Loucy (cell line): ENCODE measurements at regions not wholly inside any gene's neighbourhood (a gene's known extent, or its start where the extent isn't known, plus 50 kb on each side); places are given as distances from the start of the nearest gene placed in this dataset.

Experiments used
- H2AFZ ChIP-seq: fragments of 200-600 bp; sonication (generic); 2 replicates; pipeline ENCODE4 v1.6.0; 2016; ENCODE audit warnings: antibody characterized with exemption, mild to moderate bottlenecking, low read length, moderate library complexity
- H3F3A ChIP-seq: fragments of 200-600 bp; 2 replicates; pipeline ENCODE4 v1.6.0; 2016; ENCODE audit warnings: antibody characterized with exemption, low read depth, mild to moderate bottlenecking
- H3K27me3 ChIP-seq: fragments of 200-600 bp; sonication (generic); 2 replicates; pipeline ENCODE4 v1.6.1; 2014; ENCODE audit warnings: low read length, mild to moderate bottlenecking; ENCODE audit not compliant: insufficient read depth, poor library complexity, severe bottlenecking
- H3K36me3 ChIP-seq: fragments of 200-600 bp; sonication (generic); 2 replicates; pipeline ENCODE4 v1.6.1; 2016; ENCODE audit warnings: low read length; ENCODE audit not compliant: insufficient read depth
- H3K4me1 ChIP-seq: fragments of 200-600 bp; sonication (generic); 2 replicates; pipeline ENCODE4 v1.5.1; 2014; ENCODE audit warnings: low read length, mild to moderate bottlenecking; ENCODE audit not compliant: insufficient read depth, poor library complexity, severe bottlenecking
- H3K4me2 ChIP-seq: fragments of 200-600 bp; sonication (generic); 2 replicates; pipeline ENCODE4 v1.6.0; 2014; ENCODE audit warnings: antibody characterized with exemption, low read length, low read depth, mild to moderate bottlenecking; ENCODE audit not compliant: poor library complexity, severe bottlenecking
- H3K4me3 ChIP-seq: fragments of 200-600 bp; sonication (generic); 2 replicates; pipeline ENCODE4 v1.5.1; 2014; ENCODE audit warnings: low read length, mild to moderate bottlenecking, mixed read lengths; ENCODE audit not compliant: poor library complexity, severe bottlenecking
- H3K79me2 ChIP-seq: fragments of 200-600 bp; sonication (generic); 2 replicates; pipeline ENCODE4 v1.6.1; 2014; ENCODE audit warnings: low read length; ENCODE audit not compliant: insufficient read depth
- H3K9ac ChIP-seq: fragments of 200-600 bp; sonication (generic); 2 replicates; pipeline ENCODE4 v1.6.0; 2014; ENCODE audit warnings: mild to moderate bottlenecking, low read depth, low read length, moderate library complexity; ENCODE audit not compliant: poor library complexity, severe bottlenecking
- H3K9me2 ChIP-seq: fragments of 200-600 bp; sonication (generic); replicated peaks from 2 replicates; pipeline ENCODE4 v1.6.1; 2016; ENCODE audit warnings: low read depth, low read length, mixed read lengths
- H3K9me3 ChIP-seq: fragments of 200-600 bp; sonication (generic); 2 replicates; pipeline ENCODE4 v1.6.1; 2014; ENCODE audit warnings: mild to moderate bottlenecking, antibody characterized with exemption, low read length, low read depth; ENCODE audit not compliant: insufficient read depth
- H4K20me1 ChIP-seq: fragments of 200-600 bp; sonication (generic); 2 replicates; pipeline ENCODE4 v1.6.0; 2014; ENCODE audit warnings: antibody characterized with exemption, low read length, mild to moderate bottlenecking; ENCODE audit not compliant: insufficient read depth, poor library complexity, severe bottlenecking
- CTCF ChIP-seq: fragments of 200-600 bp; sonication (generic); conservative IDR thresholded peaks from 2 replicates; pipeline ENCODE4 v1.5.1; 2014; ENCODE audit warnings: mild to moderate bottlenecking, antibody characterized with exemption, low read length
- EZH2phosphoT487 ChIP-seq: fragments of 200-600 bp; IDR thresholded peaks from 2 replicates; pipeline ENCODE4 v1.6.1; 2018; ENCODE audit warnings: antibody characterized with exemption, mild to moderate bottlenecking, moderate library complexity, borderline replicate concordance

GRCh38 chr5:68884883-68885282 lies 208.9 kb upstream of the SLC30A5 start:
- peak; percentile 75 for TF ChIP-seq CTCF
- TF ChIP-seq EZH2phosphoT487 = no peak
- no peaks in the 10 kb centered on the region for H3K27me3 ChIP-seq

GRCh38 chr5:68886814-68887213 lies 207.0 kb upstream of the SLC30A5 start:
- Histone ChIP-seq H3K36me3 (no peaks in the 10 kb centered on the region), H3K9me3 (no peaks in the 10 kb centered on the region), H2AFZ (no peak overlapping the region), H3K4me1 (peaks cover 17% of the 10 kb centered on the region), H3K9me2 (no peaks in the 10 kb centered on the region), H3K4me3 (no peak overlapping the region), H4K20me1 (no peaks in the 10 kb centered on the region), H3K4me2 (no peak overlapping the region), H3K27me3 (no peaks in the 10 kb centered on the region), H3K79me2 (no peaks in the 10 kb centered on the region), H3K9ac (no peak overlapping the region), H3F3A (no peaks in the 10 kb centered on the region)
- TF ChIP-seq EZH2phosphoT487 (no peak), CTCF (no peak)

More at GRCh38 chr5:68884883-68885282, 208.9 kb upstream of the SLC30A5 start:
- Histone ChIP-seq H3K9ac (no peak overlapping the region), H3K4me1 (peaks cover 17% of the 10 kb centered on the region), H3K79me2 (no peaks in the 10 kb centered on the region), H3K9me3 (no peaks in the 10 kb centered on the region), H3K4me3 (no peak overlapping the region), H4K20me1 (no peaks in the 10 kb centered on the region), H3K9me2 (no peaks in the 10 kb centered on the region), H3F3A (no peaks in the 10 kb centered on the region), H3K36me3 (no peaks in the 10 kb centered on the region), H3K4me2 (peak overlapping the region; percentile 60), H2AFZ (no peak overlapping the region)

- TF ChIP-seq EZH2phosphoT487 = no peak
- TF ChIP-seq CTCF = 0 out of 2 replicates have a peak, but pooled peaks have one; percentile 17
- no peaks in the 10 kb centered on the region for H3K9me2 ChIP-seq
- no peaks in the 10 kb centered on the region for H3K9me3 ChIP-seq
- H3F3A ChIP-seq = no peaks in the 10 kb centered on the region
- H3K79me2 ChIP-seq = no peaks in the 10 kb centered on the region
- H3K27me3 ChIP-seq = no peaks in the 10 kb centered on the region
- no peaks in the 10 kb centered on the region for H3K4me1 ChIP-seq
- H2AFZ ChIP-seq = no peak overlapping the region
- H3K4me3 ChIP-seq = no peak overlapping the region
- H3K4me2 ChIP-seq = no peak overlapping the region
- H3K36me3 ChIP-seq = no peaks in the 10 kb centered on the region
- H4K20me1 ChIP-seq = no peaks in the 10 kb centered on the region
- H3K9ac ChIP-seq = no peak overlapping the region
Observed at GRCh38 chr5:68891718-68892117, 202.1 kb upstream of the SLC30A5 start.
